Astrocyte of the hippocampus (primary cell): ENCODE measurements at regions not wholly inside any gene's neighbourhood (a gene's known extent, or its start where the extent isn't known, plus 50 kb on each side); places are given as distances from the start of the nearest gene placed in this dataset.
A peak's percentile ranks its signal among the peaks of the same experiment; 100 is the strongest.

ENCODE experiments used
- DNase-seq: peaks from one replicate; pipeline ENCODE4 v3.0.0; 2011; ENCODE audit warnings: low read depth, low spot score

DNA sequence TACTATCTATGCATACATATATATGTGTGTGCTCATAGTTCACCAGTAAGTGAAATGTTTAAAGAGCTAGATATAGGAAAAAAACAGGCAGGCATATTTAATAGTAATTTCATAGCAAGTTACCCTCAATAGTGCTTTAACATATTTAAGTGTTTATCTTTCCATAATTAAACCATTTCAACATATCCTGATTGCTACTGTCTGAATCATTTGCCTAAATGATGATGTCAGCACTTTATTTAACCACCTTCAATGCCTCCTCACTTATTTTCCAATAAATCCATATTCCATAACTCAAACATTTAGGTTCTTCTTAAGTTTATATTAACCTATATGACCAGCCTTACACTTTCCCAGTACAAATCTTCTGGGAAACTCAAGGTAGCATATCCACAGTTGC is 601.1 kb downstream of the ARL4A start:
- DNase-seq = no peak

DNA sequence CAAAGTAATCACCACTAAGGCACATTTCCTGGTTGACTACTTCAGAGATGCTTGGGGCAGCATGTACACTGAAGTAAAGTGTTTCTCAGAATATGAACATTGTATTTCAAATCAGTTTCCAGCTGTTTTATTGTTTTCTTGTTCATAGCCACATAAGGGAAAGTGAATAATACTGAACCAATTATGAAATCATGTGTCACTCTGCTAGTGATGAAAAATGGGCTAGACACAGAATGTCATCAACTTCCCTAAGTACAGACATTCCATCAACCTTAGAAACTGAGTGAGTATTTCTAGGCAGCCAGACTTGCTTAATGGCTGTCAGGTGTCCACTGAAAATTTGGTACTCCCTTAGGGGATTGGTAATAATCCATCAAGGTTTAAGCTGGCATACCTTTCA is 603.5 kb downstream of the ARL4A start:
- DNase-seq = no peak

DNA sequence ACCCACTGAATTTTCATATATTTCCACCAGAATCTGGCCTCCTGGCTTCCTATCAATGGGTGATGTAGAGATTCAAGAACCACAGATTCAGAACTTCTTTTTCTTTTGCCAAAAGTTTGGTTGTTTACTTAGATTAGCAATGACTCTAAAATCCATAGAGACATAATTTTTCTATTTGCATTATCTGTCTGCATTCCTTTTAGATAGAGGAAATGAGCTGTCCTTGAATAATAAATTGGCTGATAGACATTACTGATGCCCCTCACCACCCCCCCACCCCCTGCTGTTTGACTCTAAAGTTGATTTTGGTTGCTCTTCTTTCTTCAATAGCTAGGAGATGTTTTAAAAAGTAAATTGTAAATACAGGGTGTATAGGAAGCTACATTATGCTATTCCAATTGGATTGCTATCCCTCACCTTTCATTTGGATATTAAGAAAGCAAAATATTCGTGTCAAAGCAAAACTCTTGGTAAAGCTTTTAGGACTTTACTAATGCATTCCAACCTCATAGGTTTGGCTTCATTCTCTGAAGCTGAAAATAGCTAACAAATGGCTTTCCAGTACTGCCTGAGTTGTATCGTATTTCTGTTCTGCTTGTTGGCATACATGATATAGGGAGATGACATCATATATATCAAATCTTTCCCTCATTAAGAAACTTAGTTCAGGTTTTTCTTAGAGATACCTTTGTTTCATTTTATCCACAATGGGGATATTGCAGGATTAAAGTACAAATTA is 606.0 kb downstream of the ARL4A start:
- no peak for DNase-seq

GRCh38 chr7:13307040-13307439 is 619.6 kb downstream of the ARL4A start:
- no peak for DNase-seq

DNA sequence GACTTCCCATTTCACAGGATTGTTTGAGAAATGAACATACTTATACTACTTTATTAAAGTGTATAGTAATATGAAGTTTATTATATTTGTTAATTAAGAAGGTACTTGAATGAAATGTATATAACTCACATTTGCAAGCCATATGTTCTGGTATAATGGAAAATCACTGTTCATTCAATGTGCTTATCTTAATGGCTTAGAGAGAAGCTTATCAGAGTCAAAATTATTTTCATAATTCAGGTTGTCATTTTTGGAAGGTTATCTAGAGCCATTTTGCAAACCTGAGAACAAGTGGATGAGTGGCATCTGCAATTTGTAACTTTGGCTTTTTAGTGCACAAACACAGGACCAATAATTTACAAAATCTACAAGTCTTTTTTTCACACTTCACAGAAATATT is 621.0 kb downstream of the ARL4A start:
- no peak for DNase-seq

DNA sequence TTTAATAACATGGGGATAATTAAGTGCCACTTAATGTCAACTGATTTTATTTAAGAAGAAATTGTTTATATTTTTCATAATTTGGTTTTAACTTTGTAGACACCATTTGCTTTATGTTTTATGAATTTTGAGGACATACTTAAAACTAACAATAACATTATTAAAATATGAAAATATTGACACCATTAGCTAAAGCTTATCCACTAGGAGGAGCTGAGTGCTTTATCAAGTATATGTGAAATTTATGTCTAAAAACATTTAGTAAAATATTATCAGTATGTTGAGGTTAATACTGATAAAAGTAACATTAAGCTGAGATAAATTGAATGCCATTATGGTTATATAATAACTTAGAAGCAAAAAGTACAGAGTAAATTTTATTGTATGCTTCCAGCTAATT is 622.1 kb downstream of the ARL4A start:
- no peak for DNase-seq

- DNase-seq = no peak
Observed at GRCh38 chr7:13312307-13312706, 624.9 kb downstream of the ARL4A start.

- DNase-seq = no peak
Observed at GRCh38 chr7:13320333-13320732, 632.9 kb downstream of the ARL4A start.

GRCh38 chr7:13321316-13321715 is 633.9 kb downstream of the ARL4A start:
- no peak for DNase-seq

DNA sequence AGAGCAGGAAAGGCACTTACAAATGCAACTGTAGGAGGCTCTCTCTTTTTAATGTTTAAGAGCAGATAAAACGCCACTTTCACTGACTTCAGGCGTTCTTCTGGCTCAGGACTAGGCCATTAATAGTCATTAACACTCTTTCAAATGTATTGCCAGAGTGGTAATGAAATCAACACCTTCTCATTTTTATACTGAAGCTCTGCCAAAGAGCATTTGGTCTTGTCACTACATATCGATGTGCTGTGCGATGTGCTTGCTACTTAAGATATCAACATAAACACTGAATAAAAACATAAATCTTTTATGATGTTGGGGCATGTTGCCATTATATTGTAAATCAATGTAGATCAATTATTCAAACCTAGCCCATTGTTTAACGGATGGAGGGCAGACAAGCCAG is 634.7 kb downstream of the ARL4A start:
- DNase-seq = no peak

DNA sequence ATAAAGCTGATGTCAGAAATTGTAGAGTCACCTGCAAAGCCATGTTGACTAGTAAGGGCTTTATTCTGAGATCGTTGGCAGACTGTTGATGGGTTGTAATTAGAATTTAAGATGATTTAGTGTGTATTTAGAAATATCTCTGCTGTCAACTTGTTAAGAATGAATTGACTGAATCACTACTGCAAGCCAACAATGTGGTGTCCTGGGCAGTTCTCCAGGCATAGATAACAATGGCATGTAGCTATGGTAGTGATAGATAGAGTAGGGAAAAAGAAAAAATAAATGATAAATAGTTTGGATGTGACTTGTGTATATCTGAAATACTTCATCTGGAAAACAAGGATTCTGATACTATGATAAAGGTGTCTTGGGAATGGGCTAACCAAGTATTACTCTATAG is 640.2 kb downstream of the ARL4A start:
- peak; percentile 68 for DNase-seq

- no peak for DNase-seq
Observed at GRCh38 chr7:13333371-13333770, 645.9 kb downstream of the ARL4A start.

- peak; percentile 43 for DNase-seq
Observed at GRCh38 chr7:13336227-13336626, 648.8 kb downstream of the ARL4A start.

GRCh38 chr7:13352677-13353076 is 636.8 kb downstream of the ETV1 start:
- DNase-seq = no peak

DNA sequence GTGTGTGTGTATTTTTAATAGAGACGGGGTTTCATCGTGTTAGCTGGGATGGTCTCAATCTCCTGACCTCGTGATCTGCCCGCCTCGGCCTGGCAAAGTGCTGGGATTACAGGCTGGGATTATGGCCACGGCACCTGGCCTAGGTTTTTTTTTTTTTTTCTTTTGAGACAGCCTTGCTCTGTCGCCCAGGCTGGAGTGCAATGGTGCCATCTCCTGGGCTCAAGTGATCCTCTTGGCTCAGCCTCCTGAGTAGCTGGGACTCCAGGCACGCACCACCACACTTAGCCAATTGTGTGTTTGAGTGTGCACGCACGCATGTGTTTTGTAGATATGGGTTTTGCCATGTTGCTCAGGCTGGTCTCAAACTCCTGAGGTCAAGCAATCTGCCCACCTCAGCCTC is 629.8 kb downstream of the ETV1 start:
- DNase-seq = no peak

- DNase-seq = no peak
Observed at GRCh38 chr7:13386741-13387140, 602.7 kb downstream of the ETV1 start.

- no peak for DNase-seq
Observed at GRCh38 chr7:13407911-13408310, 581.6 kb downstream of the ETV1 start.

DNA sequence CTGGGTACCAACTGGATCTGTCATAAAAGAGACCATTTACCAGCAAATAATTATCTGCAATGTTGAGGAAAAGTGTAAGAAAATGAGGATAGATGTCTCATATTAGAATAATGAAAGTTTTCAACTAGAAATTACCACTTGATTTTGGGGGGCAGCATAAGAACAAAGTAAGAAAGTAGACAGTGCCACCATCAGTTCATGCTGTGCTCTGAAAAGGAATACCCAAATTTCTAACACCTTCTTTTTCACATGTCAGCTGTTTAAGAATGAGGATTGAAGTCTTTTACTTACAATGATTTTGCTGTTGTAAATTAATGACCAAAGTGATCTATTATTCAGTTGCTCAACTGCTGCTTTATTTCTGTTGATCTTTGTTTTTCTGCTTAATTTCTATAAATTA is 578.3 kb downstream of the ETV1 start:
- no peak for DNase-seq

DNA sequence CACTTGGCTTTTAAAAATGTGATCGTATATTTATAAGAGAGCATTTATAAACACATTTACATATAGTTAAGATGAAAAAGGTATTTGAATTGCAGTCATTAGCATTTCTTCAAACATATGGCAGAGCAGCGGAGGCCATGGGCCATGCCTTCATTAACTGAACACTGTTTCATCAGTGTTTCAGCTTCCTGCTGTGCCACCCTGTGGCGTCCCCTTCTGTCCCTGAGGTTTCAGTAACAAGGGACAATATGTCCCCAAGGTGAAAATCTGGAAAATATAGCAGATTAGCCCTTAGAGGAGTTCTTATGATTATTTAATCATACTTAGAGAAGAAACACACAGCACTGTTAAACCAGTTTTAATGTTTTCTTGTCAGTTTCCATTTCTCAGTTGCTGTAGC is 577.8 kb downstream of the ETV1 start:
- DNase-seq = no peak

DNA sequence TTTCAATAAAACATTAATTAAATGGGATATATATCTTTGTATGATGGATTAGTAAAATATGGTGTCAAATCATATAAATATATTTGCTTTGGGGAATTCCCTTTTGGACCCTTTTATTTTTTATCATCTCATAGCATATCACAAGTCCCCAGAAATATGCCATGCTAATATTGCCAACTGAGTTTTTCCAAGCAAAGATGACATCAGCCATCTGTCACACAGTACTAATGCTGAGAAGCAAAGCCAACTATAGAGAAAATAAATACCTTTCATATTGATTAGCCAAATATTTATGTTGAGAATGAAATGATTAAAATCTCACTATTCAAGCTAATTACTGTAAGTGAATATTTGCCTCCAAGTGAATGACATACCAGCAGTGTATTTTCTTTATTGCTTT is 575.3 kb downstream of the ETV1 start:
- no peak for DNase-seq

- DNase-seq = peak; percentile 51
Observed at GRCh38 chr7:13414661-13415107, 574.8 kb downstream of the ETV1 start.

DNA sequence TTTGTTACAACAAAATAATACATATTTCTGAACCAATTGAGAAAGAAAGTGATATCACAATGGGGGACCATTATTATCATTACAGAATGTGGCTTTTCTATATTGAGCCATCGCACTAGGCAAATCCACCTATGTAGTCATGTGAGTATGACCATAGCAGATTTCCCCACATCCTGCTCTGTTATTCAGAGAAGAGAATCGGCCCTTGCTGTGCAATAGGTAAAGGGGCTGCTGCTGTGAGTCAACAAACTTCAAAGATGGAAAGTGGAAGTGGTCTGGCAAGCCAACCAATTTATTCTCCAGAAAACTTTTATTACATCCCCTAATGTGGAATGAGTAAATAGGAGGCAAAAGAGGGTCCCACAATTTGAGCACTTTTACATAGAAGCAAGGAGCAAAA is 573.4 kb downstream of the ETV1 start:
- no peak for DNase-seq

DNA sequence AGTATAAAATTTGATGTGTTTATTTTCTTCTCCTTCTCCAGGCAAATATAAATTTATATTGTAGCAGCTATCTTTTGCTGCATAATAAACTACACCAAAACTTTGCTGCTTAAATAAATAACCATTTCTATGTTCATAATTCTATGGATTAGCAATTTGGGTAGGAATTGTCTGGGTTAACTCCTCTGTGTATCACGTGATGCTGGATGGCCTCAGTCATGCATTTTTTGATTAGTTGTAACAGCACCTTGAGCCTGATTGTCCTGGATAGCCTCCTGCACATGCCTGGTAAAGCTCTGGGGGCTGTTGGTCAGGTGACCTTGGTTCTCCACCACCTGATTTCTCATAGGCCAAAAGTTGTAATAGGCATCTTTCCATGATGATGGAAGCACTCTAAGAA is 572.9 kb downstream of the ETV1 start:
- DNase-seq = no peak

- DNase-seq = no peak
Observed at GRCh38 chr7:13420726-13421125, 568.7 kb downstream of the ETV1 start.
